Left lung (tissue), 4 donors: ENCODE measurements at regions not wholly inside any gene's neighbourhood (a gene's known extent, or its start where the extent isn't known, plus 50 kb on each side); places are given as distances from the start of the nearest gene placed in this dataset.
A peak's percentile ranks its signal among the peaks of the same experiment; 100 is the strongest.

Source experiments
- ATAC-seq: fragments of 200-7000 bp; cut with Tn5 transposase; one replicate; pipeline ENCODE4 v1.9.1; 2020; ENCODE audit warnings: moderate library complexity
- DNase-seq, 4 donors: peaks; one replicate each; pipeline ENCODE4 v3.0.0-alpha.2; 2013 to 2020
- H3K27ac ChIP-seq, 2 donors: fragments of 200-600 bp; sonication (generic) in 1 of 2; one replicate each; pipeline versions ENCODE4 v1.5.0 to v1.8.0; 2020 to 2021
- H3K27me3 ChIP-seq, 2 donors: fragments of 200-600 bp; sonication (generic) in 1 of 2; one replicate each; pipeline versions ENCODE4 v1.5.0 to v1.8.0; 2020 to 2021
- H3K36me3 ChIP-seq, 2 donors: fragments of 200-600 bp; sonication (generic) in 1 of 2; one replicate each; pipeline versions ENCODE4 v1.5.0 to v1.8.0; 2020 to 2021
- H3K4me1 ChIP-seq, 2 donors: fragments of 200-600 bp; one replicate each; pipeline ENCODE4 v1.8.0; 2021
- H3K4me3 ChIP-seq, 2 donors: fragments of 200-600 bp; sonication (generic) in 1 of 2; one replicate each; pipeline versions ENCODE4 v1.5.0 to v1.8.0; 2020 to 2021; ENCODE audit warnings: mild to moderate bottlenecking in 1 of 2
- H3K9me3 ChIP-seq, 2 donors: fragments of 200-600 bp; sonication (generic) in 1 of 2; one replicate each; pipeline versions ENCODE4 v1.5.0 to v1.8.0; 2020 to 2021
- CTCF ChIP-seq, 2 donors: fragments of 200-600 bp; sonication (generic) in 1 of 2; IDR thresholded peaks; one replicate each; pipeline versions ENCODE4 v1.5.0 to v1.8.0; 2021; ENCODE audit warnings: antibody characterized with exemption in 2 of 2
- intact Hi-C, 2 donors: fragments of 100-400 bp; cut with DNase I; formaldehyde crosslinking; loops; one replicate each; pipeline versions ENCODE4 v1.11.2 to v1.14.2; 2022
- donor health status: DM: no; HTN: yes; CAD: no.
- donor health status: DM: no; HTN: no; CAD: no.

GRCh38 chr9:106738109-106738508 lies 124.9 kb upstream of the ZNF462 start:
- intact Hi-C loops: no loop called here
- DNase-seq (no peak), ATAC-seq (no peak)
- Histone ChIP-seq H3K27me3 (no peaks in the 10 kb centered on the region), H3K4me1 (no peaks in the 10 kb centered on the region), H3K27ac (no peak overlapping the region), H3K9me3 (no peaks in the 10 kb centered on the region), H3K4me3 (no peak overlapping the region), H3K36me3 (no peaks in the 10 kb centered on the region)
- TF ChIP-seq CTCF (IDR thresholded peaks at IDR 0.05): no peak

- H3K36me3 ChIP-seq: no peaks in the 10 kb centered on the region
- no peaks in the 10 kb centered on the region for H3K27me3 ChIP-seq
- no peak overlapping the region for H3K4me3 ChIP-seq
- H3K27ac ChIP-seq: no peak overlapping the region
- H3K4me1 ChIP-seq: no peaks in the 10 kb centered on the region
- no peak for ATAC-seq
- no peak for TF ChIP-seq CTCF (IDR thresholded peaks at IDR 0.05)
- DNase-seq: no peak
- intact Hi-C loops: no loop called here
- no peaks in the 10 kb centered on the region for H3K9me3 ChIP-seq
Observed at GRCh38 chr9:106745457-106745856, 117.5 kb upstream of the ZNF462 start.

GRCh38 chr9:106745876-106746275 lies 117.1 kb upstream of the ZNF462 start:
- H3K4me3 ChIP-seq: no peak overlapping the region
- intact Hi-C loops: no loop called here
- no peak for TF ChIP-seq CTCF (IDR thresholded peaks at IDR 0.05)
- no peaks in the 10 kb centered on the region for H3K27me3 ChIP-seq
- DNase-seq: no peak
- ATAC-seq: no peak
- H3K9me3 ChIP-seq: no peaks in the 10 kb centered on the region
- H3K27ac ChIP-seq: no peak overlapping the region
- no peaks in the 10 kb centered on the region for H3K36me3 ChIP-seq
- H3K4me1 ChIP-seq: no peaks in the 10 kb centered on the region

- H3K9me3 ChIP-seq: no peaks in the 10 kb centered on the region
- intact Hi-C loops: no loop called here
- H3K4me1 ChIP-seq: no peaks in the 10 kb centered on the region
- DNase-seq (no peak), ATAC-seq (no peak)
- H3K27ac ChIP-seq: no peak overlapping the region
- no peak for TF ChIP-seq CTCF (IDR thresholded peaks at IDR 0.05)
- no peaks in the 10 kb centered on the region for H3K27me3 ChIP-seq
- no peaks in the 10 kb centered on the region for H3K36me3 ChIP-seq
- H3K4me3 ChIP-seq: no peak overlapping the region
Observed at GRCh38 chr9:106751681-106752080, 111.3 kb upstream of the ZNF462 start.

- TF ChIP-seq CTCF (IDR thresholded peaks at IDR 0.05): no peak
- Histone ChIP-seq H3K36me3 (no peaks in the 10 kb centered on the region), H3K27ac (no peak overlapping the region), H3K4me3 (no peak overlapping the region), H3K4me1 (no peaks in the 10 kb centered on the region), H3K27me3 (no peaks in the 10 kb centered on the region), H3K9me3 (no peaks in the 10 kb centered on the region)
- ATAC-seq: peak; percentile 34
- intact Hi-C loops: no loop called here
- DNase-seq: no peak
Observed at GRCh38 chr9:106752581-106752980, 110.4 kb upstream of the ZNF462 start.
